SK-N-SH (cell line): ENCODE measurements at regions not wholly inside any gene's neighbourhood (a gene's known extent, or its start where the extent isn't known, plus 50 kb on each side); places are given as distances from the start of the nearest gene placed in this dataset.

Source experiments
- EP300 ChIP-seq, 2 experiments: IDR thresholded peaks; 2 replicates each; pipeline versions ENCODE4 v1.4.0 to v1.6.1; 2012; ENCODE audit warnings: borderline replicate concordance in 1 of 2, low read depth in 1 of 2, low read length in 1 of 2
- MXI1 ChIP-seq: IDR thresholded peaks from 2 replicates; pipeline ENCODE4 v1.6.1; 2012; ENCODE audit warnings: mild to moderate bottlenecking, low read depth, low read length, improper control_type of control experiment
- POLR2AphosphoS5 ChIP-seq: IDR thresholded peaks from 2 replicates; pipeline ENCODE4 v1.6.1; 2012; ENCODE audit warnings: low read depth, low read length
- RAD21 ChIP-seq: IDR thresholded peaks from 2 replicates; pipeline ENCODE4 v1.6.1; 2012; ENCODE audit warnings: mild to moderate bottlenecking, low read length
- RCOR1 ChIP-seq: fragments of 150-350 bp; IDR thresholded peaks from 2 replicates; pipeline ENCODE4 v1.6.1; 2017; ENCODE audit warnings: antibody characterized with exemption, low read length
- YY1 ChIP-seq: IDR thresholded peaks from 2 replicates; pipeline ENCODE4 v1.4.0; 2012; ENCODE audit warnings: low read depth, mild to moderate bottlenecking
- TF ChIP-seq, protein P1 (sequence below): fragments of 200-600 bp; sonication (generic); IDR thresholded peaks from 2 replicates; pipeline ENCODE4 v1.6.1; 2017; ENCODE audit warnings: antibody characterized with exemption, mild to moderate bottlenecking, moderate library complexity
- TF ChIP-seq, protein P2 (sequence below): fragments of 150-350 bp; IDR thresholded peaks from 2 replicates; pipeline ENCODE4 v1.6.1; 2017; ENCODE audit warnings: antibody characterized with exemption, low read length, low read depth, borderline replicate concordance
- TF ChIP-seq, protein P3 (sequence below): IDR thresholded peaks from 2 replicates; pipeline ENCODE4 v1.4.0; 2012; ENCODE audit warnings: low read depth, borderline replicate concordance

DNA sequence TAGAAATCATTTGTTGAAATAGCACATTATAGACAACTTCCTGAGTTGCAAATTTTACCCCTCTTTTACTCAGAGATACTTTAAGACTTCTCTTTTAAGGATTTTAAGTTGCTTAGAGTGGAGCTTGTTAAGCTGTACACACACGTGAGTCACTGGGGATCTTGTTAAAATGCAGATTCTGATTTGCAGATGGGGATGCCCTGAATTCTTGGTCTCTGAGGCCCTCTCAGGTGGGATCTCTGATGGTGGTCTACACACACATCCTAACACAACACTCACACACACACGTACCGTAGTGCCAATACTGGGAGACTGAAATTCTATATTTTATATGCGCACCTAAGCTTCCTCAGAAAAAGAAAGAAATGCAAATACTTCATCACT lies 788.3 kb downstream of the UQCRFS1 start:
- TF ChIP-seq, protein P1, sequence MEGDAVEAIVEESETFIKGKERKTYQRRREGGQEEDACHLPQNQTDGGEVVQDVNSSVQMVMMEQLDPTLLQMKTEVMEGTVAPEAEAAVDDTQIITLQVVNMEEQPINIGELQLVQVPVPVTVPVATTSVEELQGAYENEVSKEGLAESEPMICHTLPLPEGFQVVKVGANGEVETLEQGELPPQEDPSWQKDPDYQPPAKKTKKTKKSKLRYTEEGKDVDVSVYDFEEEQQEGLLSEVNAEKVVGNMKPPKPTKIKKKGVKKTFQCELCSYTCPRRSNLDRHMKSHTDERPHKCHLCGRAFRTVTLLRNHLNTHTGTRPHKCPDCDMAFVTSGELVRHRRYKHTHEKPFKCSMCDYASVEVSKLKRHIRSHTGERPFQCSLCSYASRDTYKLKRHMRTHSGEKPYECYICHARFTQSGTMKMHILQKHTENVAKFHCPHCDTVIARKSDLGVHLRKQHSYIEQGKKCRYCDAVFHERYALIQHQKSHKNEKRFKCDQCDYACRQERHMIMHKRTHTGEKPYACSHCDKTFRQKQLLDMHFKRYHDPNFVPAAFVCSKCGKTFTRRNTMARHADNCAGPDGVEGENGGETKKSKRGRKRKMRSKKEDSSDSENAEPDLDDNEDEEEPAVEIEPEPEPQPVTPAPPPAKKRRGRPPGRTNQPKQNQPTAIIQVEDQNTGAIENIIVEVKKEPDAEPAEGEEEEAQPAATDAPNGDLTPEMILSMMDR, result no peak
- TF ChIP-seq POLR2AphosphoS5, result no peak
- no peak for TF ChIP-seq MXI1
- TF ChIP-seq, protein P2, sequence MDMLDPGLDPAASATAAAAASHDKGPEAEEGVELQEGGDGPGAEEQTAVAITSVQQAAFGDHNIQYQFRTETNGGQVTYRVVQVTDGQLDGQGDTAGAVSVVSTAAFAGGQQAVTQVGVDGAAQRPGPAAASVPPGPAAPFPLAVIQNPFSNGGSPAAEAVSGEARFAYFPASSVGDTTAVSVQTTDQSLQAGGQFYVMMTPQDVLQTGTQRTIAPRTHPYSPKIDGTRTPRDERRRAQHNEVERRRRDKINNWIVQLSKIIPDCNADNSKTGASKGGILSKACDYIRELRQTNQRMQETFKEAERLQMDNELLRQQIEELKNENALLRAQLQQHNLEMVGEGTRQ, result no peak
- TF ChIP-seq, protein P3, sequence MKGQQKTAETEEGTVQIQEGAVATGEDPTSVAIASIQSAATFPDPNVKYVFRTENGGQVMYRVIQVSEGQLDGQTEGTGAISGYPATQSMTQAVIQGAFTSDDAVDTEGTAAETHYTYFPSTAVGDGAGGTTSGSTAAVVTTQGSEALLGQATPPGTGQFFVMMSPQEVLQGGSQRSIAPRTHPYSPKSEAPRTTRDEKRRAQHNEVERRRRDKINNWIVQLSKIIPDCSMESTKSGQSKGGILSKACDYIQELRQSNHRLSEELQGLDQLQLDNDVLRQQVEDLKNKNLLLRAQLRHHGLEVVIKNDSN, result no peak
- no peak for TF ChIP-seq EP300 (IDR thresholded peaks at IDR 0.05; ENCODE audit: borderline replicate concordance in 1 of 2, low read depth in 1 of 2, low read length in 1 of 2)
- no peak for TF ChIP-seq RAD21
- TF ChIP-seq RCOR1, result no peak
- no peak for TF ChIP-seq YY1
